Esophagus mucosa (tissue), 1 donor: ENCODE measurements at regions not wholly inside any gene's neighbourhood (a gene's known extent, or its start where the extent isn't known, plus 50 kb on each side); places are given as distances from the start of the nearest gene placed in this dataset.
"Not testable (repeated sequence)": the region's sequence is repeated elsewhere in the genome, so short reads cannot be mapped to it uniquely, and the experiment has no call there.

Experiments
- ATAC-seq: fragments of 200-7000 bp; cut with Tn5 transposase; one replicate; pipeline ENCODE4 v1.9.1; 2020
- donor health status: DM: yes; HTN: yes; CAD: no.

DNA sequence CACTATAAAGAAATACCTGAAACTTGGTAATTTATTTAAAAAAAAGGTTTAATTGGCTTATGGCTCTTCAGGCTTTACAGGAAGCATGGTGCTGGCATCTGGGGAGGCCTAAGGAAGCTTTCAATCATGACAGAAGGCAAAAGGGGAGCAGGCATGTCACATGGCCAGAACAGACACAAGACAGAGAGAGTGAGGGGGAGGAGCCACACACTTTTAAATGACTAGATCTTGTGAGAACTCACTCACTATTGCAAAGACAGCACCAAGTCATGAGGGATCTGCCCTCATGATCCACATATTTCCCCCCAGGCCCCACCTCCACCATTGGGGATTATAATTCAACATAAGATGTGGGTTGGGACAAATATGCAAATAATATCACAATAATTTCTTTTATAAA, 355.6 kb downstream of the DAD1 start:
- no peak for ATAC-seq

- no peak for ATAC-seq
Measured at GRCh38 chr14:22232933-22233332, 356.1 kb downstream of the DAD1 start.

GRCh38 chr14:22232486-22232885, 356.5 kb downstream of the DAD1 start:
- ATAC-seq = no peak

DNA sequence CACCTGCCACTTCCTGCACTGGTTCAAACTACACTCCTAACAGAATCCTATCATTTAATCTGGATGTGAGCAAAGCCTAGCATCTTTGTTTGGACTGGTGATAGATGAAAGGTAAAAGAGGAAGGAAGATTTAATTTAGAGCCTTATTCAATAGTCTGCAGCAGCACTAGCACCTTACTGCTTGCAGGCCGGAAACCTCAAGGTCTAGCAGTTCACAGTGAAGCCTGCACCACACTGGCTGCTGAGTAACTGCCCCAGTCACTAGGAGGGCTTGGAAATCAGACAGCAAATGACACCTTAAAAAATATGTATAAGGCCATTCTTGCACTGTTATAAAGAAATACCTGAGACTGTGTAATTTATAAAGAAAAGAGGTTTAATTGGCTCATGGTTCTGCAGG, 358.0 kb downstream of the DAD1 start:
- ATAC-seq = peak; percentile 35

DNA sequence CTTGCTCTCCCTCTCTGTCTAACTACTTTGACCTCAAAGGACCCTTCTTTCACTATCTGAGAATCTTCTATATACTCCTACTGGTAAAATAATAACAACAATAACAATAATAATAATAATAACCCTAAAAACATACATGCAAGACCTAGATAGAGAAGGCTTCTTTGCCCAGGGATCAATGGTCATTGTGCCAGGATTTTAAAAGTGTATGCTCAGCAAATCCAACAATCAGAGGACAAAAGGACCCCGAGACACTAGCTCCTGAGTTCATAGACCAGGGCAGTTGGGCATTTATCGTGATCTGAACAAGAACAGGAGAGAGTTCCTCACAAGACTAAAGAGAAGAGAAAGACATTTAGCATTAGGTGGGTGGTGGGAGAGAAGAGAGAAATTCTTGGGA, 358.5 kb downstream of the DAD1 start:
- no peak for ATAC-seq

DNA sequence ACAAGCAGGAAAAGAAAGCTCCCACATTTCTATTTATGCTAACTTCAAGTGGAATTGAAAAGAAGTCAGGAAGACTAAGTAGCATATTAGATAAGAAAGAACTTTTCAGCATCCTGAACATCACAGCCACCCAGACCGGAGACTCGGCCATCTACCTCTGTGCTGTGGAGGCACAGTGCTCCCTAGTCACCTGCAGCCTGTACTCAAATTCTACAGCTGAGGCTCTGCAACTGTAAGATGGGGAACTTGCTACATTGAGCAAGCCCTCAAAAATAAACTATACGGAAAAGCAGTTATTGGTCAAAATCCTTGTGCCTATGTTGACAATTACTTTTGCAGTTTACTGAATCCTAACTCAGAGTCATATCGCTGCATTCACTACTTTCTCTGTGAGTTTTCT, 361.9 kb downstream of the DAD1 start:
- no peak for ATAC-seq

- ATAC-seq = peak; percentile 44
Measured at GRCh38 chr14:22226381-22226780, 362.6 kb downstream of the DAD1 start.

DNA sequence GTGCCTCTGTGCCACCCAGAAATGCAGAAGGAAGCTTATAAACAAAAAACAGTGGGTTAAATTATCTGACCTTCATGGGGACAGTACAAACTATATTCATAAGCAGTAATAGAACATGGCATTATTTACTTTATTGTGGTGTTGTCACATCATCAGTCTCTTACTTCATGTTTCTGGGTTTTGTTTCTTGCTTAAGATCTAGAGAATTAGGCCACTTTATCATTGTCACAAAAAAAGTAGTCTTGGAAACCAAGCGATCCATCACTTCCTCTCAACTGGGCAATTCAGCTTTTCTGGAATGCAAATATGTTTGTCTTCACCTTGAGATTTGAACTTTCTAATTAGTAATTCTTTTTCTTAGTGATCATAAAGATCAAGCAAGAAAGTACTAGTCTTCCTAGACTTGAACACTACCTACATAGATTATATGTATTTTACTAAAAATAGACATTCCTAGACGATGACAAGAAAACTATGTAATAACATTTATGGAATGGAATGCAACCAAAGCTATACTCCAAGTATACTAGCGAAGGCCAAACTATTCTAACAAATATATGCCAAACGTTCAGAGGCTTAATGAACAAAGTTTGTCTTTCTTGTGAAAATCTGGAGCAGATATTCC, 363.4 kb downstream of the DAD1 start:
- no peak for ATAC-seq

DNA sequence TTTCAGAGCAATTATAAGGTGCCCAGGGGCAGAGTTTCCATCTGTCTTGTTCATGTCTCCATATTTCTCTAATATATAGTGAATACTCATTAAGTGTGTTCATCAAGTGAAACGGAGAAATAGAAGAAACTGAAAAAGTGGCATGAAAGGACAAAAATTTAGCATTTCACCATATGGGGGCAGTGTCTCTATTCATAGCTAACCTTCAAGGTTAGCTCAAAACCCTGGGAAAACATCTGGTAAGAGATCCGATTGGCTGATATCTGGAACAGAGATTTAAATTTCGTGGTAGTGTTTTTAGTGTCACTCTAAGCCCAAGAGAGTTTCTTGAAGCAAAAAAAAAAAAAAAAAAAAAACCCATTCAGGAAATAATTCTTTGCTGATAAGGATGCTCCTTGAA, 367.5 kb downstream of the DAD1 start:
- ATAC-seq = no peak

GRCh38 chr14:22220427-22220826, 368.6 kb downstream of the DAD1 start:
- ATAC-seq = no peak

DNA sequence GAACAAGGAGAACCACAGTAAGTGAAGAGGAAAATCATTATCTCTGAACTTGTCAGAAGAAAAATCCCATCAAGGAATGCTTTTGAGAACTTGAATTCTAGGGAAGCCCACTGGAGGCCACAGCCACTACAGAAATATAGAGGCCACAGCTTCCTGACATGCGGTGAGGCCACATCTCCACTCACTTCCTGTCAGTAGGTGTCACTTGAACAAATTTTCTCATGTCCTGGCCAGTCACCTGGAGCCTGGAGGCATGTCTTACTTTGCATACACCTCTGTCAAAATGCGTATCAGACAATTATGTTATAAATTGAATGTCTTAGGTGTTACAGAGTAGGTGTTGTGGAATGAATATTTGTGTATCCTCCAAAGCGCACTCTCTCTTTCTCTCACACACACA, 370.3 kb downstream of the DAD1 start:
- ATAC-seq = no peak

- ATAC-seq = peak; percentile 51
Measured at GRCh38 chr14:22213120-22213519, 375.9 kb downstream of the DAD1 start.

GRCh38 chr14:22210906-22211305, 378.1 kb downstream of the DAD1 start:
- ATAC-seq = no peak

DNA sequence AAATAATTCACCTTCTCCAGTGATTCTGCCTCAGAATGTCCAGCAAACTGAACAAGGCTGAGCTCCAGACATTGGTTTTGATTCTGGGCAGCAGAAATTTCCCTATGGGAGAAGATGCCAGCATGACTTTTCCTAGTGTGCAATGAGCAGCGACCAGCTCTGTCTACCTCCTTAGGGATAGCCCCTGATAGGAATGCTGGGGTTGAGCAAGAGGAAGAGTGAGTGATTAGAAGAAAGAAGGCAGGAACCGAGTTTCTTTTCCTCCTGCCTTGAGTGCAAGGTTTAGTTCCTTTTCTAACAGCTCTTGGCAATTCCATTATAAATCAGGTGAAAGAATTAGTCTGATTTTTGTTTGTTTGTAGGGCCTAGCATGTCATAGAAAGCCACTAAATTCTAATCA, 379.0 kb downstream of the DAD1 start:
- no peak for ATAC-seq

GRCh38 chr14:22203036-22203435, 386.0 kb downstream of the DAD1 start:
- no peak for ATAC-seq

DNA sequence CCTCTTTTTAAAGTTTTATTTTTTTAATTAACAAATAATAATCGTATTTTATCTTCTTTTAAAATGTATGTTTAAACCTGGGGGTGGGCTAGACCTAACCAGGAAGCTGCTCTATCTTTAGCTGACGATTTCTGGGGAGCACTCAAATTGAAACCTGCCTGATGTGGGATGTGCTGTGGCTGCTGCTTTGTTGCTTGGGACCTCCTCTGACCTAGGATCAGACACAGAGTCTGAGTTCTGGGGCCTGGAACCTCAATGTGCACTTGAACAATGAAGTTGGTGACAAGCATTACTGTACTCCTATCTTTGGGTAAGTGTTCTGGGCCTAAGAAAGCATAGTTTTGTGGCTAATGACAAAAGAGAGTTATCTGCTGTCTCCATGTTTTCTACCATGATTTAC, 386.7 kb downstream of the DAD1 start:
- no peak for ATAC-seq

GRCh38 chr14:22200977-22201605, 387.9 kb downstream of the DAD1 start:
- ATAC-seq = peak; percentile 69

- not testable (repeated sequence) for ATAC-seq
Measured at GRCh38 chr14:22200131-22200530, 388.9 kb downstream of the DAD1 start.

DNA sequence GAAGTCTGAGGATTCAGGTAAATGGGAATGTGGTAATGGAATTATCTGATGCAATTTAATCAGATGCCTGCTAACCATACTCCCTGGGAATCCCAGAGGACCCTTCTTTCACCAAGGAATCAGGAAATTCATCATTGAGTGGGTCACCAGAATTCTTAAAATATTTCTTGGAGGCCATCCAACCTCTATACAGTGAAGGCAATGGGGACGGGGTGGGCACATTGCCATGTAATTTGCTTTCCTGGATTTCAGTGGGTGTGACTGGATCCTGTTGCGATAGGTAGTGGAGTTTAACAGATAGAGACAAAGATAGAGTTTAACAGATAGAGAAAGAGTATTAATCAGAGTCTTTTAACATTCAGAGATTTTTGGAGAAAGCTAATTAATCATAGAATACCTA, 394.4 kb downstream of the DAD1 start:
- ATAC-seq = no peak

DNA sequence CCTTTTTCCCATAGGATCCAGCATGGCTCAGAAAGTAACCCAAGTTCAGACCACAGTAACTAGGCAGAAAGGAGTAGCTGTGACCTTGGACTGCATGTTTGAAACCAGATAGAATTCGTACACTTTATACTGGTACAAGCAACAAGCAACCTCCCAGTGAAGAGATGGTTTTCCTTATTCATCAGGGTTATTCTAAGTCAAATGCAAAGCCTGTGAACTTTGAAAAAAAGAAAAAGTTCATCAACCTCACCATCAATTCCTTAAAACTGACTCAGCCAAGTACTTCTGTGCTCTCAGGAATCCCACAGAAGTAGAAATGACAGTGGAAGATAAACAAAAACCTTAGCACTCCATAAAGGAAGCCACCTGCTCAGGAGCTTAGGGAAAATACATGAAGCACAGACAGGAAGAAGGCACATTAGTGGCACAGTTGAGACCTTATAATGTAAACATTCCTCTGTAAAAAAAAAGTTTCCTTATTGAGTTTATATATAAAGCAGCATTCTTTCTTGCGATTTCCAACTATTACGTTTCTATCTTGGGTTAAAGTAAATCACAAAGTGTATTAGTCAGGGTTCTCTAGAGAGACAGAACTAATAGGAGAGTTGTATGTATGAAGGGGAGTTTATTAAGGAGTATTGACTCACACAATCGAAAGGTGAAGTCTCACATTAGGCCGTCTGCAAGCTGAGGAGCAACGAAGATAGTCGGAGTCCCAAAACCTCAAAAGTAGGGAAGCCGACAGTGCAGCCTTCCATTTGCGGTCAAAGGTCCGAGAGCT, 398.4 kb downstream of the DAD1 start:
- no peak for ATAC-seq

- no peak for ATAC-seq
Measured at GRCh38 chr14:22189881-22190280, 399.1 kb downstream of the DAD1 start.

DNA sequence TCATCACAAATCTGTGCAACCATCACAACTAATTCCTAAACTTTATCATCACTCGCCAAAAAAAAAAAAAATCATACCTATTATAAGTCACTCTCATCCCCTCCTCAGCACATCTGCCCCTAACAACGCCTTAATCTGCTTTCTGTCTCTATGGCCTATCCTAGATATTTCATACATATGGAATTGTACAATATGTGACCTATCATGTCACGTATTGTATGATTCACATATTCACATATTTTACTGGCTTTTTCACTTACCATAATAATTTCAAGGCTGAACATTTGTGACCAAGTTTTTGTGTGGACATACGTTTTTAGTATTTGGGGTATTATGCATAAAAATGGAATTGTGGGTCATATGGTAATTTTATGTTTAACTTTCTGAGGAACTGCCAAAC, 400.7 kb downstream of the DAD1 start:
- ATAC-seq = no peak

- no peak for ATAC-seq
Measured at GRCh38 chr14:22185789-22186188, 403.2 kb downstream of the DAD1 start.

GRCh38 chr14:22185191-22185590, 403.8 kb downstream of the DAD1 start:
- peak; percentile 39 for ATAC-seq
